ENCODE measurements at regions not wholly inside any gene's neighbourhood (a gene's known extent, or its start where the extent isn't known, plus 50 kb on each side); places are given as distances from the start of the nearest gene placed in this dataset.
"Not testable (repeated sequence)": the region's sequence is repeated elsewhere in the genome, so short reads cannot be mapped to it uniquely, and the experiment has no call there.

DNA sequence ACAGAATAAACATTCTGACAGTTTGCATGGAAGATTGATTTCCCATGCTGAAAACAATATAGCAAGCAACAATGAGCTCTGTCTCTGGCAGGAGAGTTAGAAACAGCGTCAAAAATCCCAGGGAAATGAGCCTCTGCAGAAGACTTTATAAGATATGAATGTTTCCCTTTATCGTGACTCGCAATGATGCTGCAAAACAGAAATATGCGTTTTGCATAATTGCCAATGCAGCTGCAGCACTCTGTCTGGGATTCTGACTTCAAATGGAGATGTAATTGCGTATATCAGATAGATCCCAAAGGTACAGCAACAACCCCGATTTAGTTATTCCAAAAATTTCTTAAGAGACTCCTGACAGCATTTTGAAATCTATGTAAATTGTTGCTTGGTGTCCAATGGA, 702.4 kb upstream of the EPHA5 start:
- DNase-seq: no peak
- no peaks in the 10 kb centered on the region for H3K36me3 ChIP-seq
- peaks cover 0 to 5% (median 0%) of the 10 kb centered on the region in 11 donors for H3K9me3 ChIP-seq
- H3K4me1 ChIP-seq: no peaks in the 10 kb centered on the region
- H3K27ac ChIP-seq: no peak overlapping the region
- no peak overlapping the region for H3K4me3 ChIP-seq
- WGBS, 2 donors: 70 to 76% methylated on average over 6 of the region's 6 CpGs
- ATAC-seq: no peak
- TF ChIP-seq CTCF (IDR thresholded peaks at IDR 0.05): no peak
- no peaks in the 10 kb centered on the region for H3K27me3 ChIP-seq
- intact Hi-C loops (cut with DNase I): no loop called here

DNA sequence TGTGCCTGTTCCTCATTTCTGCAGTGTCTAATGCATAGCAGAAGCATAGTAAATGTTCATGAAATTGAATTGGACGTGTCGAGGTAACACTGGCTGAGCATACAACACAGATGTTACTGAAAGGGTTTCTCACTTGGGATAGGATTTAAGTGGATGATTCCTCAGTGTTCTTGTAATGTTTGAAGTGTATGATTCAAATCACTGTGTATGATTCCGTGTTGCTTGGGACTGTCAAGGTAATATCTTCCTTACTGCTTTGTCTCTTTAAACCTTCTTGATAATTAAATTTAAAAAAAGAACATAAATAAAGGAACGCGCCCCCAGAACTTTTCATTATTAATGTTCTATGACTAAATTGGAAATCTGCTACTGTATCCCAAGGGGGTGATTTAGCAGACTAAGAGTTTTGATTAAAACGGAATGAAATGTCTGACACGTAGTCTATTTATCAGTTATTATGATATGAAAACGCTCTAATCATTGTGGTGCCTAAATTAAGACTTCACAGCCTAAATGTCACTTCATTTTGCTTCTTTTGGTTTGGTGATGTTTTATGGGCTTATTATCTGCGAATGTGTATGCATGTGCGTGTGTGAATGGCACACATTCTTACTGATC, 696.9 kb upstream of the EPHA5 start:
- TF ChIP-seq CTCF (IDR thresholded peaks at IDR 0.05): no peak
- intact Hi-C loops (cut with DNase I): no loop called here
- Histone ChIP-seq H3K4me3 (no peak overlapping the region), H3K4me1 (no peaks in the 10 kb centered on the region), H3K27me3 (no peaks in the 10 kb centered on the region), H3K9me3 (peaks cover 0 to 7% (median 0%) of the 10 kb centered on the region in 11 donors), H3K36me3 (no peaks in the 10 kb centered on the region), H3K27ac (no peak overlapping the region)
- no peak for DNase-seq
- no peak for ATAC-seq
- WGBS, 2 donors: 73% methylated on average over 10 of the region's 10 CpGs

GRCh38 chr4:66360395-66360794, 690.1 kb upstream of the EPHA5 start:
- H3K27me3 ChIP-seq; H3K4me3 ChIP-seq; ATAC-seq; DNase-seq; H3K4me1 ChIP-seq; intact Hi-C loops (cut with DNase I); H3K36me3 ChIP-seq; H3K9me3 ChIP-seq; H3K27ac ChIP-seq: not testable (repeated sequence)
- 86 to 87% methylated on average over 8 of the region's 8 CpGs for WGBS, 2 donors

DNA sequence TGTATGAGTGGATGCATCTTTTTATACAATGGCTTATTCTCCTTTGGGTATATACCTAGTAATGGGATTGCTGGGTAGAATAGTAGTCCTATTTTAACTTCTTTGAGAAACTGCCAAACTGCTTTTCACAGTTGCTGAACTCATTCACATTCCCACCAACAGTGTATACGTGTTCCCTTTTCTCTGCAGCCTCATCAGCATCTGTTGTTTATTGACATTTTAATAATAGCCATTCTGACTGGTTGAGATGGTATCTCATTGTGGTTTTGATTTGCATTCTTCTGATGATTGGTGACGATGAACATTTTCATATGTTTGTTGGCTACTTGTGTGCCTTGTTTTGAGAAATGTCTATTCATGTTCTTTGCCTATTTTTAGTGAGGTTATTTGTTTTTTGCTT, 687.0 kb upstream of the EPHA5 start:
- no peak for TF ChIP-seq CTCF (IDR thresholded peaks at IDR 0.05)
- intact Hi-C loops (cut with DNase I): no loop called here
- WGBS, 2 donors: 54 to 57% methylated on average over 2 of the region's 2 CpGs

GRCh38 chr4:66355328-66355727, 685.0 kb upstream of the EPHA5 start:
- intact Hi-C loops (cut with DNase I): no loop called here
- Histone ChIP-seq H3K27me3 (no peaks in the 10 kb centered on the region), H3K36me3 (no peaks in the 10 kb centered on the region), H3K4me3 (no peak overlapping the region), H3K4me1 (no peaks in the 10 kb centered on the region), H3K9me3 (no peaks in the 10 kb centered on the region), H3K27ac (no peak overlapping the region)
- TF ChIP-seq CTCF (IDR thresholded peaks at IDR 0.05): no peak
- WGBS, 2 donors: 77 to 89% methylated on average over 2 of the region's 2 CpGs
- DNase-seq (no peak), ATAC-seq (no peak)

More for the DNA sequence above, 687.0 kb upstream of the EPHA5 start:
- Histone ChIP-seq H3K36me3 (no peaks in the 10 kb centered on the region), H3K9me3 (no peaks in the 10 kb centered on the region), H3K4me3 (no peak overlapping the region), H3K27ac (no peak overlapping the region), H3K4me1 (no peaks in the 10 kb centered on the region), H3K27me3 (no peaks in the 10 kb centered on the region)
- DNase-seq: no peak
- ATAC-seq: no peak

All from heart right ventricle (tissue), 16 donors.